NCI-H2081 (cell line): ENCODE measurements at regions not wholly inside any gene's neighbourhood (a gene's known extent, or its start where the extent isn't known, plus 50 kb on each side); places are given as distances from the start of the nearest gene placed in this dataset.
"Not testable (repeated sequence)": the region's sequence is repeated elsewhere in the genome, so short reads cannot be mapped to it uniquely, and the experiment has no call there.

Source experiments
- DNase-seq, 2 experiments: peaks; one replicate each; lab custom pipeline; 2025; lab: John Stamatoyannopoulos, UW

- DNase-seq = no peak
These were observed 98.0 kb downstream of the VCPKMT start for GRCh38 chr14:50018201-50018932.

DNA sequence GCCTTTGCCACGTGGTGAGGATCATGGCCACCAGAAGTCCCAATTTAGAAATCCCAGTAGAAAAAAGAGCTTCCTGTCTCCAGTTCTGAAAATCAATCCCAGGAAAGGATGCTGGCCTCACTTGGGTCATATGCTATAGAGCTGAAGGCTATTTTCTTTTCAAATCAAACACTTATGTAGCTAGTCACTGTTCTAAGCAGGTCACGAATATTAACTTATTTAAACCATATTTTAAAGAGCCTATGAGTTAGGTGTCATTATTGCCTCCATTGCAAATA, 97.5 kb downstream of the VCPKMT start:
- no peak for DNase-seq

GRCh38 chr14:50020184-50020583, 96.2 kb downstream of the VCPKMT start:
- DNase-seq = no peak

DNA sequence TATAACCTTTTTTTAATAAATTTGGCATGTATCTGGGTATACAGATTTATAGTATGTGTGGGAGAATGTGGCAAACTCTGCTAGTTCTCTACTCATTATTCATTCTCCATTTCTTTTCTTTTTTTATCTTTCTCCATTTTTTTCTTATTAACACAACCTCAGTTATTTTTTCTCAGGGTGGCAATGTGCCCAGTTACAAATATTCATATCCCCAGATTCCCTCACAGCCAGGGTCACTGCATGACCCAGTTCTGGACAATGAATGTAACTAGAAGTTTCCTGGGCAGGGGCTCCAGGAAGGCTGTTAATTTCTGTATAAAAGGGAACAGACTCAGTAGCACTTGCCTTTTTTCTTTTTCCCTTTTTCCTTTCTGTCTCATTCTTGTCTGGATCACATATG, 95.6 kb downstream of the VCPKMT start:
- no peak for DNase-seq

DNA sequence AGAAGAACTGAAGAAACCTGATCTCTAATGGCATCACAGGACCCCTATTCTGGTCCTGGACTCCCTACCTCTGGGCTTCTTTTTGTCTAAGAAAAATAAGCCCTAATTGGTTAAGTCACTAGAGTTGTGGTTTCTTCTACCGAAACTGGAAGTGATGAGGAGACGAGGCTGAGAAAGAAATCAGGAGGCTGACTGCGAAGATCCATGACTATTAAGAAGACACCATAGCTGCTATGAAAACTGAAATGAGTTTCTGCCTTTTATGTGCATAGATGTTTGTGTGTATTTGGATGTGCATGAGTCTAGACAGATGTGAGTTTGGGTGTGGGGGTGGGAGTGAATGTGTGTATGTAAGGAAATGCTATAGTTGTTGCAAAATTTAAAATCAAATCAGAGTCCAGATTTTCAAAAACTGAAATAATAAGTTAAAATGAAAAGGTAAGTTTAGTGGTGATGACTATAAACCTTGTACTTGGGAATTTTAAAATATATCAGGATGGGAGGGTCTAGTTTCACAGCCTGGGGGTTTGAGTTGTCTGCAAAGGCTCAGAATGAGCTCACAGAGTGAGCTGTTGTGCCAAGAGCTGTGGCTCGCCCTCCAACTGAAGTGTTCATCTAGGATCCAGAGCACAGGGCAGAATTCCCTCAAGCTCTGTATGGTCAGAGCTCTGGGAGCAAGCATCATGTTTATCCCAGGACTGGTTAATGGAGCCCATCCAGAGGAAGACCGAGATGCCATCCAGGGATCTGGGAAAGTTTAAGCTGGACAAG, 94.9 kb downstream of the VCPKMT start:
- DNase-seq = no peak

GRCh38 chr14:50022661-50023060, 93.7 kb downstream of the VCPKMT start:
- no peak for DNase-seq

DNA sequence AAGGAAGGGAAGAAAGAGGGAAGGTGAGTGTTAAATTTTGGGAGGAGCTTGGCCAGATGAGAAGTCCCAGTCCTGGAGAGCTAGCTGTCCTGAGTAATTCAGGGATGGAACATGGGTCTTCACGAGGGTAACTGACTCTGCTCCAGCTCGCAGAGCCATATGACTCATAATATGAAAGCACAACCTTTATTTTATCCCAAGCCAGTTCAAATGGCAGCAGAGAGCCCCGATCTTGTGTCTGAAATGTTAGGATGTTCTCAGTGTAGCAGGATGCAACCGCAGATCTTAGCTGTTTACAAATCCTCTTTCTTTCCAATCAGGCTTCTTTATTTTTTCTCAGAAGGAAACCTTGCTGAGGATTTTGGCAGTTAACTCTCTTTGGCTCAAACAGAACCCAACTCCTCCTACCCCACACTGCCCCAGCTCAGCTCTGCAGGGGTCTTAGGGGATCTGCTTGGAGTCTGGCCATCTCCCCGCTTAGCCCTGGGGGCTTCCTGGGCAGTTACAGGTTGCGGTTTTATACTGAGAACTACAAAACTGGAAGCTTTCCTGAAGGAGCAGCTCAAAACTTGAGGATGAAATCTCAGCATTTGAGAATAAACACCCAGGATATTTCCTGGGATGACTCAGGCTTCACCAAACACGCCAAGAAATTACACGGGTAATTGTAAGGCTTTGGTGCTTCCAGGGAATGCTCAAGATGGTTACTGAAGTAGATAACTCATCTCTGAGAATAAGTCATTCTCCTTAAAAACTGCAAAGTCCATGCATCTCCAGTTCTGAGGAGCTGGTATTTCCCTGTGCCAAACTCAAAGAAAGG, 92.5 kb downstream of the VCPKMT start:
- DNase-seq = no peak

DNA sequence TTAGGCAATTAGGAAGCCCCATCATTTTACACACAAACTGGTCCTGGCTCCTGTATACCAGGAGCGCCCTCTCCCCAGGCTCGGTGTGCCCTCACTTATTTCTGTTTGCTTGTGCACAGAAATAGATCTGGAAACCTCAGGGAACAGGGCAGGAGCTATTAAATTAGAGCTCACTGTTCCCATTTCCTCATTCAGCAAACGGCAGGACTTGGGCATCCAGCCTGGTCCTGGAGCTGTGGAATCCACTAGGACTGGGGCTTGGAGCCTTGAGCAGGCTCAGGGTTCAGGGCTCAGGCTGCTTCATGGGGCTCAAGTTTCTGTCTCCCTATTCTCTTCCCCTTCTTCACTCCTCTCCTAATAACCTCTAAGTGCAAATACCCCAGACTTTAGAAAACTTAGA, 91.3 kb downstream of the VCPKMT start:
- no peak for DNase-seq

GRCh38 chr14:50025776-50026175, 90.6 kb downstream of the VCPKMT start:
- DNase-seq = peak in 1 of 2 experiments; percentile 35

DNA sequence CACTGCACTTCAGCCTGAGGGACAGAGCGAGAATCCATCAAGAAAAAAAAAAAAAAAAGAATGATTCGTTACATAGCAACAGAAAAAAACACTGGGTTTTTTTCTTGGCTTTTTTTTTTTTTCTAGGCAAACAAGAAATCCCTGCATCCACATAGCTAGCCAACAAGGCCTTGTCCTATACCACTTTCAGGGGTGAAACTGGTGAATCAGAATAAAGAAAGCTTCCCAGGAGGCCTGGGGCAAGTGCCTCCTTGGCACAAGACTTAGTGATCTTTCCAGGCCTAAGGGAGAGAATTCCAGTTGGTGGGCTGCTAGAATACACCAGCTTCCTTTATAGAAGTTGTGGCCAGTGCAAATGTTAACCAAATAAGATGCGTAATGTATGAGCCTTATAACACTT, 90.0 kb downstream of the VCPKMT start:
- DNase-seq = no peak

DNA sequence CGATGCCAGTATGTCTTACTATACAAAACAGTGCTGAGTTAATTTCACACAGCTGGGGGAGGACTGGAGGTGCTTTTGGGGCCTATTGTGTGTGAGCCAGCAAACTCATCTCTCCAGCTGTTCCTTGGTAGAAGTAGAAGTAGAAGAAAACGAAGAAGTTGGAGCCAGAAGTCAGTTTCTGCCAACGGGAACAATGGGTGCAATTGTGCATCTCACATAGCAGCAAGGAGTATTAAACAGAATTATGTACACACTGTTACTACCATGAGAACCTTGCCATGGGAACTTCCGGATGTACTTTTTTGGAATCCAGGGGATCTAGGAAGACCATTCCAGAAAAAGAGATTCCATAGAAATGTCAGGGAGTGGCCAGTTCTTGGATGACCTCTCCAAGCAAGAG, 88.6 kb downstream of the VCPKMT start:
- DNase-seq = no peak

GRCh38 chr14:50028458-50028857, 87.9 kb downstream of the VCPKMT start:
- no peak for DNase-seq

- no peak for DNase-seq
These were observed 86.3 kb downstream of the VCPKMT start for GRCh38 chr14:50030036-50030435.

- not testable (repeated sequence) for DNase-seq
These were observed 85.5 kb downstream of the VCPKMT start for GRCh38 chr14:50030911-50031310.

- DNase-seq = no peak
These were observed 84.6 kb downstream of the VCPKMT start for GRCh38 chr14:50031602-50032313.

- DNase-seq = not testable (repeated sequence)
These were observed 83.8 kb downstream of the VCPKMT start for GRCh38 chr14:50032462-50033167.

- DNase-seq = no peak
These were observed 81.2 kb downstream of the VCPKMT start for GRCh38 chr14:50035214-50035613.

DNA sequence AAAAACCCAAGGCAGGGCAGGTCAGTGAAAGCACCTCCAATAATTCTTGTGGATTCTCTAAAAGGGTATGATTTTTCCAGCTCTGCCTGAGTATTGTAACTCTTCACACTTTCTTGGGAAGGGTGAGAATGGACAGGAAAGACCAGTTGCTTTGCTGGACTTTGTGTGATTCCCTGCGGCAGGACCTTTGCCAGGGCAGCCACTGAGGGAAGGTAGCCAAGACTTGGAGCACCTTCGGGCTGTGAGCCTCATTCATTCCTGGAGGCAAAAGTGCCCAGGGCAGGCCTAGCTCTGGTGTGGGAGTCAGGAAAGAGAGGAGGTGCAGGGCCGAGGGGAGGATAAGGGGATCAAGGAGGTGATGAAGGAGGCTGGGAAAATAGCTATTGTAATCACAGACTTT, 80.2 kb downstream of the VCPKMT start:
- no peak for DNase-seq

GRCh38 chr14:50036637-50037036, 79.7 kb downstream of the VCPKMT start:
- DNase-seq = no peak

- DNase-seq = no peak
These were observed 79.1 kb downstream of the VCPKMT start for GRCh38 chr14:50037240-50037639.

DNA sequence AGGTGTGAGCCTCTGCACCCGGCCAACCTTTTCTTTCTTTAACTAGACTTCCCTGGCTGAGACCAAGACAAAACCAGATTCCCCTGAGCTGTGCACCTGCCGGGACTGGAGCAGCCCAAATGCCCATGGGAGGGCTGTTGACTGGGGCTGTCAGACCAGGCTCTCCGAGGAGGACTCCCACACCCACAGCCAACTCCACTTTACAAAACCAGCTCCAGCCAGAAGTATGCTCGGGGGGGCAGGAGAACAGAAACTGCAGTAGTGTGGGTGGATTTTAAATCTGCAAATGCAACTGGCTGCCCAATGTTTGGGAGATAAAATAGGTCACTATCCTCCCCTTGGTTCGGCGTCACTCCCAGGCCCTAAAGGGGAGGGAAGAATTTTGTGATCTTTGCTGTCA, 78.5 kb downstream of the VCPKMT start:
- DNase-seq = no peak
